Left ventricle myocardium inferior (tissue), 1 donor: ENCODE measurements at regions not wholly inside any gene's neighbourhood (a gene's known extent, or its start where the extent isn't known, plus 50 kb on each side); places are given as distances from the start of the nearest gene placed in this dataset.

Source experiments
- DNase-seq: peaks from one replicate; pipeline ENCODE4 v3.0.0-alpha.2; 2020
- H3K27ac ChIP-seq: fragments of 200-600 bp; replicated peaks from 2 replicates; pipeline ENCODE4 v1.8.0; 2021
- H3K27me3 ChIP-seq: fragments of 200-600 bp; 2 replicates; pipeline ENCODE4 v1.8.0; 2021; ENCODE audit warnings: low read depth
- H3K36me3 ChIP-seq: fragments of 200-600 bp; 2 replicates; pipeline ENCODE4 v1.8.0; 2021
- H3K4me1 ChIP-seq: fragments of 200-600 bp; 2 replicates; pipeline ENCODE4 v1.8.0; 2021
- H3K4me3 ChIP-seq: fragments of 200-600 bp; 2 replicates; pipeline ENCODE4 v1.8.0; 2021; ENCODE audit warnings: mild to moderate bottlenecking, moderate library complexity
- H3K9me3 ChIP-seq: fragments of 200-600 bp; replicated peaks from 2 replicates; pipeline ENCODE4 v1.8.0; 2021
- intact Hi-C: fragments of 100-400 bp; cut with micrococcal nuclease; formaldehyde crosslinking; loops from one replicate; pipeline ENCODE4 v1.11.0; 2022
- TF ChIP-seq, protein P1 (sequence below): fragments of 200-600 bp; IDR thresholded peaks from 2 replicates; pipeline ENCODE4 v1.8.0; 2021; ENCODE audit warnings: antibody characterized with exemption, mild to moderate bottlenecking, borderline replicate concordance
- donor health status: DM: no; HTN: yes; CAD: no; lungs with severe emphysema.

DNA sequence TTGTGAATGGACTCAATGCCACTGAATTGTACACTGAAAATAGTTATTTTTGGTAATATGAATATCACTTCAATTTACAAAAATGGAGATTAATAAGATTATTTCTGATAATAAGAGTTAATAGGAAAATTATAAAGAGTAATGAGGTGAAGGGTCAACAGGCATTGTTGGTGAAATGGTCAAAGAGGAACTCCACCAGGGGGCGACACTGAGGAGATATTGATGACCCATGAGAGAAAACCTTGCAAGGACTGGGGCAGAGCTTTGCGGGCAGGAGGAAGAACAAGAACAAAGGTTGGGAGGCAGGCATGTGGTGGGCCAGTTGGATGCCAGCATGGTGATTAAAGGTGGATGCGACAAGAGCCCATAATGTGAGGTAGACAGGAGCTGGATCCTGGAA is 74.0 kb upstream of the XYLT1 start:
- H3K27ac ChIP-seq: no peak overlapping the region
- TF ChIP-seq, protein P1, sequence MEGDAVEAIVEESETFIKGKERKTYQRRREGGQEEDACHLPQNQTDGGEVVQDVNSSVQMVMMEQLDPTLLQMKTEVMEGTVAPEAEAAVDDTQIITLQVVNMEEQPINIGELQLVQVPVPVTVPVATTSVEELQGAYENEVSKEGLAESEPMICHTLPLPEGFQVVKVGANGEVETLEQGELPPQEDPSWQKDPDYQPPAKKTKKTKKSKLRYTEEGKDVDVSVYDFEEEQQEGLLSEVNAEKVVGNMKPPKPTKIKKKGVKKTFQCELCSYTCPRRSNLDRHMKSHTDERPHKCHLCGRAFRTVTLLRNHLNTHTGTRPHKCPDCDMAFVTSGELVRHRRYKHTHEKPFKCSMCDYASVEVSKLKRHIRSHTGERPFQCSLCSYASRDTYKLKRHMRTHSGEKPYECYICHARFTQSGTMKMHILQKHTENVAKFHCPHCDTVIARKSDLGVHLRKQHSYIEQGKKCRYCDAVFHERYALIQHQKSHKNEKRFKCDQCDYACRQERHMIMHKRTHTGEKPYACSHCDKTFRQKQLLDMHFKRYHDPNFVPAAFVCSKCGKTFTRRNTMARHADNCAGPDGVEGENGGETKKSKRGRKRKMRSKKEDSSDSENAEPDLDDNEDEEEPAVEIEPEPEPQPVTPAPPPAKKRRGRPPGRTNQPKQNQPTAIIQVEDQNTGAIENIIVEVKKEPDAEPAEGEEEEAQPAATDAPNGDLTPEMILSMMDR: no peak
- no peak overlapping the region for H3K4me3 ChIP-seq
- intact Hi-C loops: no loop called here
- no peak for DNase-seq
- H3K9me3 ChIP-seq: peaks cover 4% of the 10 kb centered on the region
- H3K36me3 ChIP-seq: no peaks in the 10 kb centered on the region
- no peaks in the 10 kb centered on the region for H3K4me1 ChIP-seq
- H3K27me3 ChIP-seq: peaks cover 30% of the 10 kb centered on the region

DNA sequence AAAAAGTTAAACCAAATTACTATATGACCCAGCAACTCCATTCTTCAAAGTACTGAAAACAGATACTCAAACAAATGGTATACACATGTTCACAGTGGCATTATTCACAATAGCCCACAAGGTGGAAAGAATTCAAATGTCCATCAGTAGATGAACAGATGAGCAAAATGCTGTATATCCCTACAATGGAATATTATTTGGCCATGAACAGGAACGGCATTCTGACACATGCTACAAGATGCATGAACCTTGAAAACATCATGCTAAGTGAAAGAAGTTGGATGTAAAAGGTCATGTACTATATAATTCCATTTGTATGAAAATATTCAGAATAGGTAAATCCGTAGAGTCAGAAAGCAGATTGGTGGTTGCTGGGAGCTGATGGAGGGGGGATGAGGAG is 73.5 kb upstream of the XYLT1 start:
- DNase-seq: no peak
- no peak overlapping the region for H3K4me3 ChIP-seq
- no peaks in the 10 kb centered on the region for H3K4me1 ChIP-seq
- TF ChIP-seq, protein P1: no peak
- H3K27me3 ChIP-seq: peaks cover 30% of the 10 kb centered on the region
- intact Hi-C loops: no loop called here
- H3K9me3 ChIP-seq: no peaks in the 10 kb centered on the region
- no peak overlapping the region for H3K27ac ChIP-seq
- H3K36me3 ChIP-seq: no peaks in the 10 kb centered on the region

DNA sequence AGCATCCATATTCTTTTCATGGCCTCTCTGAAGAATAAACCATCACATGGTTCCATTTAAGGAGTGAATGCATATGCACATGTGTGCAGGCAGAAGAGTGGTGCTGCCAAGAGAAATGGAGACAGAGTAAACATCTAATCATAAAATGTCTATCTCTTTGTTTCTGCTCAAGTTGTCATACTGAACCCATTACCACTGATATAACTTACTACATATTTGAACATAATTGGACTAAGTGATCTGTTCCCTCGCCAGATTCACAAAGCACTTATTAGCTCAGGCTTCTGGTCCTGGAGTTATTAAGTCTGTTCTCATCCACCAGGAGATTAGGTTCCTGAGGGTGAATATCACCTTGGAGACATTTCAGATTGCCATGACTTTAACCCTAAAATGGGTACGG is 72.3 kb upstream of the XYLT1 start:
- no peaks in the 10 kb centered on the region for H3K9me3 ChIP-seq
- H3K4me3 ChIP-seq: no peak overlapping the region
- H3K36me3 ChIP-seq: no peaks in the 10 kb centered on the region
- H3K27me3 ChIP-seq: peaks cover 28% of the 10 kb centered on the region
- H3K4me1 ChIP-seq: no peaks in the 10 kb centered on the region
- intact Hi-C loops: no loop called here
- TF ChIP-seq, protein P1: no peak
- H3K27ac ChIP-seq: no peak overlapping the region
- DNase-seq: no peak

DNA sequence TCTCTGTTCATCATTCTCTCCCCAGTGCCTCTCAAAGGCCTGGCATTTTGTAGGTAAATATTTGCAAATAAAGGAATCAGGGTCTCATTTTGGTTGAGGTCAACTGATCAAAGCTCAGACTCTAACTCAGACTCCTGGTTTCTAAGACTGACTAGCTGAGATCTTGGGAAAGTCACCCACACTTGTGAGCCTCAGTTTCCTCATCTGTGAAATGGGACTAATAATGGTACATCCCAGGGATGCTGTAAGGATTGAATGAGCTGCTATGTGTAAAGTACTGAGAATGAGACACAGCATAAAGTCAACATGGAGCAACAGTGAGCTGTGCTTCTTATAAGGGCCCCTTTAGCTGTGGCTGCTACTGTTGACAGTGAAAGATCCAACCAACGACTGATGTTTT is 70.6 kb upstream of the XYLT1 start:
- TF ChIP-seq, protein P1: no peak
- no peak for DNase-seq
- no peaks in the 10 kb centered on the region for H3K9me3 ChIP-seq
- no peak overlapping the region for H3K27ac ChIP-seq
- peaks cover 44% of the 10 kb centered on the region for H3K27me3 ChIP-seq
- H3K36me3 ChIP-seq: no peaks in the 10 kb centered on the region
- intact Hi-C loops: no loop called here
- H3K4me1 ChIP-seq: no peaks in the 10 kb centered on the region
- H3K4me3 ChIP-seq: no peak overlapping the region

DNA sequence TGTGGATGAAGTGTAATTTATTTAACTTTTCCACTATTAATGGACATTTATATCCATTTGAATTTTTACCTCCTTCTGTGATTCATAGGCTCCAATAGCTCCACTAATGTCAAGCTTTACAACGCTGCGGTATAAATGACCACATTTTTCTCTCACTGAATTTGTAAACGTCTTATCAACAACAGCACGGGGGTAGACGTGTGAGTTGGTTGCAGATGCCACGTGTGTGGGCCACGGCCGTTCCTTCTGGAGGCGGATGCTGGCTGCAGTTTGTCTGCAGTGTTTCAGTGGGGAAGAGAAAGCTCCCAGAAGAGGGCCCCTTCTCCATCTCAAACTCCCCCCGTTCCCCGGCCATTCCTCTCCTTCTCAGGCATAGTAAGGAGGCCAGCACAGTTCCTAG is 68.2 kb upstream of the XYLT1 start:
- no peaks in the 10 kb centered on the region for H3K4me1 ChIP-seq
- H3K27me3 ChIP-seq: peaks cover 64% of the 10 kb centered on the region
- DNase-seq: no peak
- TF ChIP-seq, protein P1: no peak
- no peaks in the 10 kb centered on the region for H3K9me3 ChIP-seq
- H3K36me3 ChIP-seq: no peaks in the 10 kb centered on the region
- no peak overlapping the region for H3K4me3 ChIP-seq
- intact Hi-C loops: no loop called here
- H3K27ac ChIP-seq: no peak overlapping the region
